Thyroid gland (tissue), 4 donors: ENCODE measurements at regions not wholly inside any gene's neighbourhood (a gene's known extent, or its start where the extent isn't known, plus 50 kb on each side); places are given as distances from the start of the nearest gene placed in this dataset.

Source experiments
- CTCF ChIP-seq, 6 experiments: fragments of 200-600 bp in 3 of 6; fragments of 450-650 bp in 3 of 6; sonication (generic) in 3 of 6; IDR thresholded peaks; one replicate each; pipeline ENCODE4 v1.5.1; 2016 to 2019; ENCODE audit warnings: antibody characterized with exemption in 6 of 6, mild to moderate bottlenecking in 2 of 6, inconsistent platforms in 1 of 6, moderate library complexity in 1 of 6
- POLR2A ChIP-seq, 2 donors: fragments of 450-650 bp; IDR thresholded peaks; one replicate each; pipeline ENCODE4 v1.6.1; 2017; ENCODE audit warnings: antibody characterized with exemption in 2 of 2, mild to moderate bottlenecking in 2 of 2, moderate library complexity in 1 of 2

GRCh38 chr18:42179542-42180121 lies 224.6 kb downstream of the PIK3C3 start:
- no peak for TF ChIP-seq CTCF (IDR thresholded peaks at IDR 0.05)
- no peak for TF ChIP-seq POLR2A (IDR thresholded peaks at IDR 0.05)
